ENCODE measurements at regions not wholly inside any gene's neighbourhood (a gene's known extent, or its start where the extent isn't known, plus 50 kb on each side); places are given as distances from the start of the nearest gene placed in this dataset.

DNA sequence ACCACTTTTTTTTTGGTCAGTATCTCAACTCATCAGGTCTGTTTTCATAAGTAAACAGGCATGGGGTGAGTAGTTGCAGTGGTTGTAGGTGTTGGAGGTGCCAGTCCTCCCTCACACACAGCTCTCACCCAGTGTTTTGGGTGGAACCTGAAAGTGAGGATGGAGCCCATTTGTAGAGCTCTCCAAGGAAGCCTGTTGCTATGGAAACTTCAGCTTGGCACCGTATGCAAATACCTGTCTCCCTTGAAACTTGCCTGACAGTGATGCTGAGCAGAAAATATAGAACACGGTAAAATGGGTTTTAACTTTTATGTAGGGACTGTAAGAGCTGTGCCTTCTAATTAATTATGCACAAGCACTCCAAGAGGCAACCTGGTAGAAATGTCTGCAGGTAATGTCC is 214.1 kb downstream of the AJAP1 start:
- Mint-ChIP-seq H3K27me3 (ENCODE audit: insufficient read depth, low read depth, poor library complexity) (peaks cover 7% of the 10 kb centered on the region), H3K4me1 (no peaks in the 10 kb centered on the region), H3K4me3 (no peak overlapping the region), H3K9me3 (peaks cover 47% of the 10 kb centered on the region), H3K36me3 (ENCODE audit: low read depth) (peaks cover 25% of the 10 kb centered on the region), H3K27ac (no peak overlapping the region)
- H3F3A ChIP-seq (replicated peaks; ENCODE audit: low read depth), result no peaks in the 10 kb centered on the region
- H3K4me3 ChIP-seq, result no peak overlapping the region
- no peak overlapping the region for H2AFZ ChIP-seq
- H3K27me3 ChIP-seq (ENCODE audit: insufficient read depth), result no peaks in the 10 kb centered on the region
- no peak overlapping the region for H3K27ac ChIP-seq (ENCODE audit: low read depth)
- H3K36me3 ChIP-seq (ENCODE audit: insufficient read depth), result no peaks in the 10 kb centered on the region; the same call in 1 of the 2 replicates
- H3K4me2 ChIP-seq, result no peak overlapping the region
- TF ChIP-seq JUNB (IDR thresholded peaks at IDR 0.05; ENCODE audit: unreplicated experiment) (no peak), EZH2phosphoT487 (IDR thresholded peaks at IDR 0.05; ENCODE audit: unreplicated experiment) (no peak), EZH2 (IDR thresholded peaks at IDR 0.05; ENCODE audit: low read depth, unreplicated experiment) (no peak), NANOG (IDR thresholded peaks at IDR 0.05; ENCODE audit: borderline replicate concordance) (no peak), ZNF114 (CRISPR knock-in tag; IDR thresholded peaks at IDR 0.05) (no peak), STAT1 (IDR thresholded peaks at IDR 0.05; ENCODE audit: unreplicated experiment) (no peak), CREB1 (CRISPR knock-in tag; IDR thresholded peaks at IDR 0.05; ENCODE audit: low read depth) (no peak), ZNF331 (CRISPR knock-in tag; IDR thresholded peaks at IDR 0.05; ENCODE audit: low read depth) (no peak)
- TF ChIP-seq, protein P1, sequence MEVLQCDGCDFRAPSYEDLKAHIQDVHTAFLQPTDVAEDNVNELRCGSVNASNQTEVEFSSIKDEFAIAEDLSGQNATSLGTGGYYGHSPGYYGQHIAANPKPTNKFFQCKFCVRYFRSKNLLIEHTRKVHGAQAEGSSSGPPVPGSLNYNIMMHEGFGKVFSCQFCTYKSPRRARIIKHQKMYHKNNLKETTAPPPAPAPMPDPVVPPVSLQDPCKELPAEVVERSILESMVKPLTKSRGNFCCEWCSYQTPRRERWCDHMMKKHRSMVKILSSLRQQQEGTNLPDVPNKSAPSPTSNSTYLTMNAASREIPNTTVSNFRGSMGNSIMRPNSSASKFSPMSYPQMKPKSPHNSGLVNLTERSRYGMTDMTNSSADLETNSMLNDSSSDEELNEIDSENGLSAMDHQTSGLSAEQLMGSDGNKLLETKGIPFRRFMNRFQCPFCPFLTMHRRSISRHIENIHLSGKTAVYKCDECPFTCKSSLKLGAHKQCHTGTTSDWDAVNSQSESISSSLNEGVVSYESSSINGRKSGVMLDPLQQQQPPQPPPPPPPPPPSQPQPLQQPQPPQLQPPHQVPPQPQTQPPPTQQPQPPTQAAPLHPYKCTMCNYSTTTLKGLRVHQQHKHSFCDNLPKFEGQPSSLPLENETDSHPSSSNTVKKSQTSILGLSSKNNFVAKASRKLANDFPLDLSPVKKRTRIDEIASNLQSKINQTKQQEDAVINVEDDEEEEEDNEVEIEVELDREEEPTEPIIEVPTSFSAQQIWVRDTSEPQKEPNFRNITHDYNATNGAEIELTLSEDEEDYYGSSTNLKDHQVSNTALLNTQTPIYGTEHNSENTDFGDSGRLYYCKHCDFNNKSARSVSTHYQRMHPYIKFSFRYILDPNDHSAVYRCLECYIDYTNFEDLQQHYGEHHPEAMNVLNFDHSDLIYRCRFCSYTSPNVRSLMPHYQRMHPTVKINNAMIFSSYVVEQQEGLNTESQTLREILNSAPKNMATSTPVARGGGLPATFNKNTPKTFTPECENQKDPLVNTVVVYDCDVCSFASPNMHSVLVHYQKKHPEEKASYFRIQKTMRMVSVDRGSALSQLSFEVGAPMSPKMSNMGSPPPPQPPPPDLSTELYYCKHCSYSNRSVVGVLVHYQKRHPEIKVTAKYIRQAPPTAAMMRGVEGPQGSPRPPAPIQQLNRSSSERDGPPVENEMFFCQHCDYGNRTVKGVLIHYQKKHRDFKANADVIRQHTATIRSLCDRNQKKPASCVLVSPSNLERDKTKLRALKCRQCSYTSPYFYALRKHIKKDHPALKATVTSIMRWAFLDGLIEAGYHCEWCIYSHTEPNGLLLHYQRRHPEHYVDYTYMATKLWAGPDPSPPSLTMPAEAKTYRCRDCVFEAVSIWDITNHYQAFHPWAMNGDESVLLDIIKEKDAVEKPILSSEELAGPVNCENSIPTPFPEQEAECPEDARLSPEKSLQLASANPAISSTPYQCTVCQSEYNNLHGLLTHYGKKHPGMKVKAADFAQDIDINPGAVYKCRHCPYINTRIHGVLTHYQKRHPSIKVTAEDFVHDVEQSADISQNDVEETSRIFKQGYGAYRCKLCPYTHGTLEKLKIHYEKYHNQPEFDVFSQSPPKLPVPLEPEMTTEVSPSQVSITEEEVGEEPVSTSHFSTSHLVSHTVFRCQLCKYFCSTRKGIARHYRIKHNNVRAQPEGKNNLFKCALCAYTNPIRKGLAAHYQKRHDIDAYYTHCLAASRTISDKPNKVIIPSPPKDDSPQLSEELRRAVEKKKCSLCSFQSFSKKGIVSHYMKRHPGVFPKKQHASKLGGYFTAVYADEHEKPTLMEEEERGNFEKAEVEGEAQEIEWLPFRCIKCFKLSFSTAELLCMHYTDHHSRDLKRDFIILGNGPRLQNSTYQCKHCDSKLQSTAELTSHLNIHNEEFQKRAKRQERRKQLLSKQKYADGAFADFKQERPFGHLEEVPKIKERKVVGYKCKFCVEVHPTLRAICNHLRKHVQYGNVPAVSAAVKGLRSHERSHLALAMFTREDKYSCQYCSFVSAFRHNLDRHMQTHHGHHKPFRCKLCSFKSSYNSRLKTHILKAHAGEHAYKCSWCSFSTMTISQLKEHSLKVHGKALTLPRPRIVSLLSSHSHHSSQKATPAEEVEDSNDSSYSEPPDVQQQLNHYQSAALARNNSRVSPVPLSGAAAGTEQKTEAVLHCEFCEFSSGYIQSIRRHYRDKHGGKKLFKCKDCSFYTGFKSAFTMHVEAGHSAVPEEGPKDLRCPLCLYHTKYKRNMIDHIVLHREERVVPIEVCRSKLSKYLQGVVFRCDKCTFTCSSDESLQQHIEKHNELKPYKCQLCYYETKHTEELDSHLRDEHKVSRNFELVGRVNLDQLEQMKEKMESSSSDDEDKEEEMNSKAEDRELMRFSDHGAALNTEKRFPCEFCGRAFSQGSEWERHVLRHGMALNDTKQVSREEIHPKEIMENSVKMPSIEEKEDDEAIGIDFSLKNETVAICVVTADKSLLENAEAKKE (CRISPR knock-in tag; IDR thresholded peaks at IDR 0.05), result no peak
- TF ChIP-seq, protein P2, sequence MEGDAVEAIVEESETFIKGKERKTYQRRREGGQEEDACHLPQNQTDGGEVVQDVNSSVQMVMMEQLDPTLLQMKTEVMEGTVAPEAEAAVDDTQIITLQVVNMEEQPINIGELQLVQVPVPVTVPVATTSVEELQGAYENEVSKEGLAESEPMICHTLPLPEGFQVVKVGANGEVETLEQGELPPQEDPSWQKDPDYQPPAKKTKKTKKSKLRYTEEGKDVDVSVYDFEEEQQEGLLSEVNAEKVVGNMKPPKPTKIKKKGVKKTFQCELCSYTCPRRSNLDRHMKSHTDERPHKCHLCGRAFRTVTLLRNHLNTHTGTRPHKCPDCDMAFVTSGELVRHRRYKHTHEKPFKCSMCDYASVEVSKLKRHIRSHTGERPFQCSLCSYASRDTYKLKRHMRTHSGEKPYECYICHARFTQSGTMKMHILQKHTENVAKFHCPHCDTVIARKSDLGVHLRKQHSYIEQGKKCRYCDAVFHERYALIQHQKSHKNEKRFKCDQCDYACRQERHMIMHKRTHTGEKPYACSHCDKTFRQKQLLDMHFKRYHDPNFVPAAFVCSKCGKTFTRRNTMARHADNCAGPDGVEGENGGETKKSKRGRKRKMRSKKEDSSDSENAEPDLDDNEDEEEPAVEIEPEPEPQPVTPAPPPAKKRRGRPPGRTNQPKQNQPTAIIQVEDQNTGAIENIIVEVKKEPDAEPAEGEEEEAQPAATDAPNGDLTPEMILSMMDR (conservative IDR thresholded peaks at IDR 0.05; ENCODE audit: low read depth in 2 of 2), result no peak
- TF ChIP-seq, protein P3, sequence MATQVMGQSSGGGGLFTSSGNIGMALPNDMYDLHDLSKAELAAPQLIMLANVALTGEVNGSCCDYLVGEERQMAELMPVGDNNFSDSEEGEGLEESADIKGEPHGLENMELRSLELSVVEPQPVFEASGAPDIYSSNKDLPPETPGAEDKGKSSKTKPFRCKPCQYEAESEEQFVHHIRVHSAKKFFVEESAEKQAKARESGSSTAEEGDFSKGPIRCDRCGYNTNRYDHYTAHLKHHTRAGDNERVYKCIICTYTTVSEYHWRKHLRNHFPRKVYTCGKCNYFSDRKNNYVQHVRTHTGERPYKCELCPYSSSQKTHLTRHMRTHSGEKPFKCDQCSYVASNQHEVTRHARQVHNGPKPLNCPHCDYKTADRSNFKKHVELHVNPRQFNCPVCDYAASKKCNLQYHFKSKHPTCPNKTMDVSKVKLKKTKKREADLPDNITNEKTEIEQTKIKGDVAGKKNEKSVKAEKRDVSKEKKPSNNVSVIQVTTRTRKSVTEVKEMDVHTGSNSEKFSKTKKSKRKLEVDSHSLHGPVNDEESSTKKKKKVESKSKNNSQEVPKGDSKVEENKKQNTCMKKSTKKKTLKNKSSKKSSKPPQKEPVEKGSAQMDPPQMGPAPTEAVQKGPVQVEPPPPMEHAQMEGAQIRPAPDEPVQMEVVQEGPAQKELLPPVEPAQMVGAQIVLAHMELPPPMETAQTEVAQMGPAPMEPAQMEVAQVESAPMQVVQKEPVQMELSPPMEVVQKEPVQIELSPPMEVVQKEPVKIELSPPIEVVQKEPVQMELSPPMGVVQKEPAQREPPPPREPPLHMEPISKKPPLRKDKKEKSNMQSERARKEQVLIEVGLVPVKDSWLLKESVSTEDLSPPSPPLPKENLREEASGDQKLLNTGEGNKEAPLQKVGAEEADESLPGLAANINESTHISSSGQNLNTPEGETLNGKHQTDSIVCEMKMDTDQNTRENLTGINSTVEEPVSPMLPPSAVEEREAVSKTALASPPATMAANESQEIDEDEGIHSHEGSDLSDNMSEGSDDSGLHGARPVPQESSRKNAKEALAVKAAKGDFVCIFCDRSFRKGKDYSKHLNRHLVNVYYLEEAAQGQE (IDR thresholded peaks at IDR 0.05; ENCODE audit: unreplicated experiment), result no peak
- TF ChIP-seq, protein P4, sequence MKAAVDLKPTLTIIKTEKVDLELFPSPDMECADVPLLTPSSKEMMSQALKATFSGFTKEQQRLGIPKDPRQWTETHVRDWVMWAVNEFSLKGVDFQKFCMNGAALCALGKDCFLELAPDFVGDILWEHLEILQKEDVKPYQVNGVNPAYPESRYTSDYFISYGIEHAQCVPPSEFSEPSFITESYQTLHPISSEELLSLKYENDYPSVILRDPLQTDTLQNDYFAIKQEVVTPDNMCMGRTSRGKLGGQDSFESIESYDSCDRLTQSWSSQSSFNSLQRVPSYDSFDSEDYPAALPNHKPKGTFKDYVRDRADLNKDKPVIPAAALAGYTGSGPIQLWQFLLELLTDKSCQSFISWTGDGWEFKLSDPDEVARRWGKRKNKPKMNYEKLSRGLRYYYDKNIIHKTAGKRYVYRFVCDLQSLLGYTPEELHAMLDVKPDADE (IDR thresholded peaks at IDR 0.05), result no peak
- H3K9me2 ChIP-seq (ENCODE audit: insufficient read depth), result no peaks in the 10 kb centered on the region
- DNase-seq (ENCODE audit: low spot score) (no peak), ATAC-seq (no peak)
- no peaks in the 10 kb centered on the region for H3K79me2 ChIP-seq (replicated peaks; ENCODE audit: insufficient read depth)
- no peaks in the 10 kb centered on the region for H3K4me1 ChIP-seq (ENCODE audit: insufficient read depth)
- no peaks in the 10 kb centered on the region for H4K20me1 ChIP-seq (replicated peaks; ENCODE audit: insufficient read depth)
